C4-2B (cell line): ENCODE measurements at regions not wholly inside any gene's neighbourhood (a gene's known extent, or its start where the extent isn't known, plus 50 kb on each side); places are given as distances from the start of the nearest gene placed in this dataset.

Source experiments
- ZFX ChIP-seq: fragments of 450-650 bp; IDR thresholded peaks from 2 replicates; pipeline ENCODE4 v1.6.1; 2017
- TF ChIP-seq, protein P1 (sequence below): fragments of 450-650 bp; conservative IDR thresholded peaks from 2 replicates; pipeline ENCODE4 v1.5.1; 2017; ENCODE audit warnings: mild to moderate bottlenecking

DNA sequence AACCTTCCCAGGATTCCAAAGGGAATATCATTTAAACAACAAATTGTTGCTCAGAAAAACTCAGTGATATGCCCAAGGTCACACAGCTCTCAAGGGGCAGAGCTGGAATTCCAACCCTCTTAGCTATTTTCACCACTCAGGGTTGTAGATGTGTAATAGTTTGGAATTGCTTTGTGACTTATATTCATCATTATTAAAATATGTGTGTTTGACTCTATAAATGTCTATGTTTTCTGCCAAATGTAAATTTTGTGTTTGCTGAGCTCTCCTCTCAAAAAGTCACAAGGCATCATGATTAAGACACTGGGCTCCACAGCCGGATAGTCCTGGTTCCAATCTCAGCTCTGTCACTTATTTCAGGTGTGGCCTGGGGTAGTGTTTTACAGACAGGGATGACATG, 407.3 kb downstream of the TMEM135 start:
- TF ChIP-seq, protein P1, sequence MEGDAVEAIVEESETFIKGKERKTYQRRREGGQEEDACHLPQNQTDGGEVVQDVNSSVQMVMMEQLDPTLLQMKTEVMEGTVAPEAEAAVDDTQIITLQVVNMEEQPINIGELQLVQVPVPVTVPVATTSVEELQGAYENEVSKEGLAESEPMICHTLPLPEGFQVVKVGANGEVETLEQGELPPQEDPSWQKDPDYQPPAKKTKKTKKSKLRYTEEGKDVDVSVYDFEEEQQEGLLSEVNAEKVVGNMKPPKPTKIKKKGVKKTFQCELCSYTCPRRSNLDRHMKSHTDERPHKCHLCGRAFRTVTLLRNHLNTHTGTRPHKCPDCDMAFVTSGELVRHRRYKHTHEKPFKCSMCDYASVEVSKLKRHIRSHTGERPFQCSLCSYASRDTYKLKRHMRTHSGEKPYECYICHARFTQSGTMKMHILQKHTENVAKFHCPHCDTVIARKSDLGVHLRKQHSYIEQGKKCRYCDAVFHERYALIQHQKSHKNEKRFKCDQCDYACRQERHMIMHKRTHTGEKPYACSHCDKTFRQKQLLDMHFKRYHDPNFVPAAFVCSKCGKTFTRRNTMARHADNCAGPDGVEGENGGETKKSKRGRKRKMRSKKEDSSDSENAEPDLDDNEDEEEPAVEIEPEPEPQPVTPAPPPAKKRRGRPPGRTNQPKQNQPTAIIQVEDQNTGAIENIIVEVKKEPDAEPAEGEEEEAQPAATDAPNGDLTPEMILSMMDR, result no peak
- TF ChIP-seq ZFX, result no peak
